Large intestine (tissue), 3 donors: ENCODE measurements at regions not wholly inside any gene's neighbourhood (a gene's known extent, or its start where the extent isn't known, plus 50 kb on each side); places are given as distances from the start of the nearest gene placed in this dataset.
"Not testable (repeated sequence)": the region's sequence is repeated elsewhere in the genome, so short reads cannot be mapped to it uniquely, and the experiment has no call there.

Experiments used
- DNase-seq, 2 donors: peaks; one replicate each; pipeline versions ENCODE4 v3.0.0 to v3.0.0-alpha.2; 2013
- H3K27ac ChIP-seq: one replicate; pipeline ENCODE4 v1.5.1; 2013; ENCODE audit warnings: low read length
- H3K27me3 ChIP-seq: 2 replicates; pipeline ENCODE4 v1.6.1; 2013; ENCODE audit warnings: low read length; ENCODE audit not compliant: control insufficient read depth, insufficient read depth
- H3K36me3 ChIP-seq: 2 replicates; pipeline ENCODE4 v1.6.1; 2013; ENCODE audit warnings: low read length; ENCODE audit not compliant: control insufficient read depth, insufficient read depth
- H3K4me1 ChIP-seq: one replicate; pipeline ENCODE4 v1.6.1; 2013; ENCODE audit warnings: low read length; ENCODE audit not compliant: control insufficient read depth, insufficient read depth
- H3K4me3 ChIP-seq: one replicate; pipeline ENCODE4 v1.5.1; 2013; ENCODE audit warnings: low read length
- H3K9me3 ChIP-seq: one replicate; pipeline ENCODE4 v1.6.1; 2013; ENCODE audit warnings: mild to moderate bottlenecking, low read depth, low read length, moderate library complexity; ENCODE audit not compliant: control insufficient read depth
- WGBS: methylation state at CpG from one replicate; pipeline ENCODE4 v1.1.5; 2013; ENCODE audit warnings: low lambda C conversion rate; ENCODE audit not compliant: insufficient coverage; 5-methylcytosine and 5-hydroxymethylcytosine counted together

DNA sequence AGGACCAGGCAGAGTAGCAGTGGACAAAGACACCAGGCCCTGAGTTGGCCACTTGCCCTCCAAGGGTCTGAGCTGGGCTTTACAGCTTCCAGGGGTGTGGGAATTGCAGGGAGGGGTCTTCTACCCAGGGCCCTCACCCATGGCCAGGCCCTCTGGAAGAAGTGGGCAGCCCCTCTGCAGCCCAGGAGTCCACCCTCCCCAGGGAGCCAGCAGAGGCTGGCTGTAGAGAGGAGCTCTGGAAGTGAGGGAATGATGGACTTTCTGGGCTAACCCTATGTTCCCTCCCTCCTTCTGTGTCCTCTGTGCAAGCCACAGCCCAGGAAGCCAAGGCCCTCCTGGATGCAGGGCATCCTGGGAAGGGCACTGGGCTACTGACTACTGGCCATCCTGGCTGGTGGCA is 232.3 kb downstream of the POTEH start:
- H3K27me3 ChIP-seq, H3K27ac ChIP-seq, H3K4me3 ChIP-seq, H3K9me3 ChIP-seq, H3K36me3 ChIP-seq, H3K4me1 ChIP-seq, DNase-seq: not testable (repeated sequence)

DNA sequence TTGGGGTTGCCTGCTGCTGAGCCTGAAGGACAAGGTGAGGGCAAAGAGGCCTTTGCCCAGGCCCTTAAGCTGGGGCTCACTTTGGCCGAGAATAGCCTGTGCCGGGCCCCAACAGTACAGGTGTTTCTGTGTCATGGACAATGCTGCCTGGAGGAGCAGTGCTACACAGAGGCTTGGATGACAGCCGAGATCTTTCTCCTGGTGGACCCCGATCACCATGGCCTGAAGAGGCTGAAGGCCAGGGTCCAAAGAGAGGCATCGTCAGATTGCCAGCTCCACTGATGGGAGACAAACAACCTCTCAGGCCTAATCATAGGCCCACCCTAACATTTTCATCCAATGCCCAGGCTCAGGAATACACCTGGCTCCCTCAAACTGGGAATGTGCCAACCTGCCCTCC is 232.8 kb downstream of the POTEH start:
- not testable (repeated sequence) for H3K27ac ChIP-seq, H3K4me3 ChIP-seq, H3K27me3 ChIP-seq, H3K9me3 ChIP-seq, H3K36me3 ChIP-seq, DNase-seq, H3K4me1 ChIP-seq
- WGBS: no CpG with 5 or more reads among the region's 5 CpGs

DNA sequence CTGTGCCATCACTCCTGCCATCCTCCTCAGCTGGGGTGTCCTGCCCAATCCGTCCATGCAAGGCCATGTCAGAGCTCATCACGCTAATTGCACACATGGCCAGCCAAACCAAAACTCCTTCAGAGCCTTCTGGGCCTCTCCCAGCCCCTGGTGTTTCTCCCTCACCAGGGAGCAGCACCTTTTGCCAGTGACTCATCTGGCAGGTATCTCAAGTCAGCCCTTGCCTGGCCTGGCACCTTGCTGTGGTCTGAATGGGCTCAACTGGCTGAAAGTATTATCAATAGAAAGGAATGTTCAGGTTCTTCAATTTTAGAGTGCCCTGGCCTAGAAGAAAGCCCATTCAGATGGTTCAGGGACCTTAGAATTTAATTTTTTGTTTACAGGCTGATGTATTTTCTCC is 235.0 kb downstream of the POTEH start:
- H3K36me3 ChIP-seq, H3K27me3 ChIP-seq, H3K4me3 ChIP-seq, H3K9me3 ChIP-seq, H3K4me1 ChIP-seq, H3K27ac ChIP-seq, DNase-seq: not testable (repeated sequence)
- WGBS: no CpG with 5 or more reads among the region's 2 CpGs

DNA sequence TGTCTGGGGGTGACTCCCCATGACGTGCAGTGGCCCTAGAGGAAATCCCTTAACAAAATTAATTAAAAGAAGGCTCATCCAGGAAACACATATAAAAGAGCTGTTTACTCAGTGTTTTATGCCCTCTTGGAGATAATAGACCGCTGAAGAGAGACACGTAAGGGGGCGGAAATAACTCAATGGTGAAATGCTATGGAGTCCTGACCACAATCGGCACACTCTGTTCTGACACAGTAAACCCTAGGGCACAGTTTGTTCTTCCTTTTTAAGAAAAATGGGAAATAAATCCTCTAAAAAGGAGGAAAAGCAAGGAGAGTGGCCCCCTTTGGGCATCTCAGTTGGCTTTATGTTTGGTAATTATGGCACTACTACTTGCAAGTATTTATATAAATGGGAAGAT is 237.3 kb downstream of the POTEH start:
- H3K27ac ChIP-seq, H3K4me3 ChIP-seq, H3K9me3 ChIP-seq, H3K27me3 ChIP-seq, H3K4me1 ChIP-seq, DNase-seq, H3K36me3 ChIP-seq: not testable (repeated sequence)
- WGBS: no CpG with 5 or more reads among the region's 5 CpGs
